ENCODE measurements at regions not wholly inside any gene's neighbourhood (a gene's known extent, or its start where the extent isn't known, plus 50 kb on each side); places are given as distances from the start of the nearest gene placed in this dataset.
A peak's percentile ranks its signal among the peaks of the same experiment; 100 is the strongest.
"Not testable (repeated sequence)": the region's sequence is repeated elsewhere in the genome, so short reads cannot be mapped to it uniquely, and the experiment has no call there.

DNA sequence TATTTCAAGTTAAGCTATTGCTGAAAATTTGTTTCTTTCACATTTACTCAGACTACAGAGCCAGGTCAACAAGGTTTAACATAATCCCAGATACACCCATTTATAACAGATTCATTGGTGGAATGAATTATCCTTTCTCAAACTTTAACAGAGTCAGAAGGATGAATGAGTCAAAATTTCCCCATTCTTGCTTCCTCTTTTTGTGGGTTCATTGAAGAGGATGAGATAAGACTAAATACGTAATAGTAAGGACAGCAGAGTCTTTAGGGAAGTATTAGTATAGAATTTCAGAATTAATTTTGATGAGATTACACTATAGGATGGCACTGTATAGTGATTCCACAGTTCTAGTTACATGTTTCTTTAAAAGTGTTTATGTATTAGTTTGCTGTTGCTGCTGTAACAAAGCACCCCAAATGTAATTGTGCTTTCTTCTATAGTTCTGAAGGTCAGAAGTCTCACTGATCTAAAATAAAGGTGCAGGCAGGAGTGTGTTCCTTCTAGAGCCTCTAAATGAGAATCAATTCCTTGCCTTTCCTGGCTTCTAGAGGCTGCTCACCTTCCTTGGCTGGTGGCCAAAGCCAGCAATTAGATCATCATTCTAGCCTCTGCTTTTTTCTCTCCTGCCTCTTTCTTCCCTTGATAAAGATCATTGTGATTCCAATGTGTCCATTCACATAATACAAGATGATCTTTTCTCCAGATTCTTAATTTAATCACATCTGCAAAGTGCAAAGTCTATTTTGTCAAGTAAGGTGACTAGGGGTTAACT is 309.3 kb upstream of the PIK3C3 start:
- TF ChIP-seq, protein P1, sequence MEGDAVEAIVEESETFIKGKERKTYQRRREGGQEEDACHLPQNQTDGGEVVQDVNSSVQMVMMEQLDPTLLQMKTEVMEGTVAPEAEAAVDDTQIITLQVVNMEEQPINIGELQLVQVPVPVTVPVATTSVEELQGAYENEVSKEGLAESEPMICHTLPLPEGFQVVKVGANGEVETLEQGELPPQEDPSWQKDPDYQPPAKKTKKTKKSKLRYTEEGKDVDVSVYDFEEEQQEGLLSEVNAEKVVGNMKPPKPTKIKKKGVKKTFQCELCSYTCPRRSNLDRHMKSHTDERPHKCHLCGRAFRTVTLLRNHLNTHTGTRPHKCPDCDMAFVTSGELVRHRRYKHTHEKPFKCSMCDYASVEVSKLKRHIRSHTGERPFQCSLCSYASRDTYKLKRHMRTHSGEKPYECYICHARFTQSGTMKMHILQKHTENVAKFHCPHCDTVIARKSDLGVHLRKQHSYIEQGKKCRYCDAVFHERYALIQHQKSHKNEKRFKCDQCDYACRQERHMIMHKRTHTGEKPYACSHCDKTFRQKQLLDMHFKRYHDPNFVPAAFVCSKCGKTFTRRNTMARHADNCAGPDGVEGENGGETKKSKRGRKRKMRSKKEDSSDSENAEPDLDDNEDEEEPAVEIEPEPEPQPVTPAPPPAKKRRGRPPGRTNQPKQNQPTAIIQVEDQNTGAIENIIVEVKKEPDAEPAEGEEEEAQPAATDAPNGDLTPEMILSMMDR (IDR thresholded peaks at IDR 0.05; ENCODE audit: insufficient read depth, low read depth, low read length) = no peak
- no peak overlapping the region for H3K4me3 ChIP-seq (ENCODE audit: low read depth, low read length)
- no peak for DNase-seq (ENCODE audit: low read depth)

DNA sequence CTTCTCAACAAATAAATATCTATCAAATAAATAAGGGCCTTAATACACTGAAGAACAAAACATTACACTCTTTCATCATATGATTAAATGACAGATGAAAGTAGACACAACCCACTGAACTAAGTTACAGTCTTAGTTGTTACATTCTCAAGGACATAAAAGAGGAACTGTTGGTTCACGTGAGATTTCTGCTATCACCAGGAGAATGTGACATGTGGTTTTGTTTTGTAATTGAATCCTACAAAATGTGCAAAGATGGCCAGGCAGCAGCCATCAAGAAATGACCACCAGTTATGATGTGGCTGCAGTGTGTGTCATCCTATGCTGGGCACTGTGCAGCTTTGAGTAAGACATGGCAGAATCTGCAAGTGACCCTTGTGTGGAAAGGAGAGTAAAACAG is 310.6 kb upstream of the PIK3C3 start:
- no peak overlapping the region for H3K4me3 ChIP-seq (ENCODE audit: low read depth, low read length)
- no peak for DNase-seq (ENCODE audit: low read depth)
- TF ChIP-seq, protein P1 (IDR thresholded peaks at IDR 0.05; ENCODE audit: insufficient read depth, low read depth, low read length) = no peak

DNA sequence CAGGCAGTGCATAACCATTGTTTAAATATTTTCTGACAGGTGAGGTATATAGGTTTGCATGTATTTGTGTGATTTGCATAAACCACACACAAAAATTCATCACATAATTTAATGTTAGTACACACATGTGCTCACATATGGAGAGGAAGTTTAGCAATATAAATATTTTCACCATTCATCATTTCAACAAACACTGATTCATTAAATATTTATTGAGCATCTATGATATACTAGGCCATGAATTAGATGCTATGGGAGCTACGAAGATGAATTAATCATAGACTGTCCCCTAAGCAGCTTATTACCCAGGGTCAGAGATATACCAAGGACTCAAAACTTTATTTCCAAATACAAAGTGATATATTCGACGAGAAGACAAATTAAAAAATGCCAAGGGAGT is 311.6 kb upstream of the PIK3C3 start:
- no peak for DNase-seq (ENCODE audit: low read depth)
- H3K4me3 ChIP-seq (ENCODE audit: low read depth, low read length) = no peak overlapping the region
- TF ChIP-seq, protein P1 (IDR thresholded peaks at IDR 0.05; ENCODE audit: insufficient read depth, low read depth, low read length) = no peak

DNA sequence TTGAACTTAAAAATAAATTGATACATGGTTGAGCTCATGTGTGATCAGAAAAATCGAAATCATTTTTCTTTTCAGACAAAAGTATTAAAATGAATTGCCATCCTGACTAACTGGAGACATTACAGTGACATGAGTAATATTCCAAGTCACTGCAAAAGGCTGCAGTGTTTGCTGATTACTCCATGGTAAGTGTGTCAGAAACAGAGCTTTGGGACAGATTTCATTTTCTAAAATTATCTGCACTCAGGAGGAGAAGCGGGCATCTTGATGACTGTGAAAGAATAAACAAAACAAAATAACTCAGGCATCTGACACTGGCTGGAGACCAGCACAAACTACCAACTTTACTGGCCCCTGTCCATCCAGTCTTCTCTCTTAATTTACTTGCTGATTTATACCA is 312.3 kb upstream of the PIK3C3 start:
- TF ChIP-seq, protein P1 (IDR thresholded peaks at IDR 0.05; ENCODE audit: insufficient read depth, low read depth, low read length) = no peak
- H3K4me3 ChIP-seq (ENCODE audit: low read depth, low read length) = no peak overlapping the region
- no peak for DNase-seq (ENCODE audit: low read depth)

DNA sequence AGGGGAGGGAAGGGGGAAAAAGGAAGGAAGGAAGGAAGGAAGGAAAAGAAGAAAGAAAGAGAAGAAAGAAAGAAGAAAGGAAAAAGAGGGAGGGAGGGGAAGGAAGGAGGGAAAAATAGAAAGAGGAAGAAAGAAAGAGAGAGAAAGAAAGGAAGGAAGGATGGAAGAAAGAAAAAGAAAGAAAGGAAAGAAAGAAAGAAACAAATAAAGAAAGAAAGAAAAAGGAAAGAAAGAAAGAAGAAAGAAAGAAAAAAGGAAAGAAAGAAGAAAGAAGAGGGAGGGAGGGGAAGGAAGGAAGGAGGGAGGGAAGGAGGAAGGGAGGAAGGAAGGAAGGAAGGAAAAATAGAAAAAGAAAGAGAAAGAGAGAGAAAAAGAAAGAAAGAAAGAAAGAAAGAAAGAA is 315.8 kb upstream of the PIK3C3 start:
- no peak for DNase-seq (ENCODE audit: low read depth)
- TF ChIP-seq, protein P1 (IDR thresholded peaks at IDR 0.05; ENCODE audit: insufficient read depth, low read depth, low read length) = no peak
- no peak overlapping the region for H3K4me3 ChIP-seq (ENCODE audit: low read depth, low read length)

DNA sequence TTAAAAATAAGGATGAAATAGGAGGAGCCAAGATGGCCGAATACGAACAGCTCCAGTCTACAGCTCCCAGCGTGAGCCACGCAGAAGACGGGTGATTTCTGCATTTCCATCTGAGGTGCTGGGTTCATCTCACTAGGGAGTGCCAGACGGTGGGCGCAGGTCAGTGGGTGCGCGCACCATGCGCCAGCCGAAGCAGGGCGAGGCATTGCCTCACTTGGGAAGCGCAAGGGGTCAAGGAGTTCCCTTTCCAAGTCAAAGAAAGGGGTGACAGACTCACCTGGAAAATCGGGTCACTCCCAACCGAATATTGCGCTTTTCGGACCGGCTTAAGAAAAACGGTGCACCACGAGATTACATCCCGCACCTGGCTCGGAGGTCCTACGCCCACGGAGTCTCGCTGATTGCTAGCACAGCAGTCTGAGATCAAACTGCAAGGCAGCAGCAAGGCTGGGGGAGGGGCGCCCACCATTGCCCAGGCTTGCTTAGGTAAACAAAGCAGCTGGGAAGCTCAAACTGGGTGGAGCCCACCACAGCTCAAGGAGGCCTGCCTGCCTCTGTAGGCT is 323.2 kb upstream of the PIK3C3 start:
- DNase-seq (ENCODE audit: low read depth) = not testable (repeated sequence)
- peak overlapping the region; percentile 55 for H3K4me3 ChIP-seq (ENCODE audit: low read depth, low read length)

DNA sequence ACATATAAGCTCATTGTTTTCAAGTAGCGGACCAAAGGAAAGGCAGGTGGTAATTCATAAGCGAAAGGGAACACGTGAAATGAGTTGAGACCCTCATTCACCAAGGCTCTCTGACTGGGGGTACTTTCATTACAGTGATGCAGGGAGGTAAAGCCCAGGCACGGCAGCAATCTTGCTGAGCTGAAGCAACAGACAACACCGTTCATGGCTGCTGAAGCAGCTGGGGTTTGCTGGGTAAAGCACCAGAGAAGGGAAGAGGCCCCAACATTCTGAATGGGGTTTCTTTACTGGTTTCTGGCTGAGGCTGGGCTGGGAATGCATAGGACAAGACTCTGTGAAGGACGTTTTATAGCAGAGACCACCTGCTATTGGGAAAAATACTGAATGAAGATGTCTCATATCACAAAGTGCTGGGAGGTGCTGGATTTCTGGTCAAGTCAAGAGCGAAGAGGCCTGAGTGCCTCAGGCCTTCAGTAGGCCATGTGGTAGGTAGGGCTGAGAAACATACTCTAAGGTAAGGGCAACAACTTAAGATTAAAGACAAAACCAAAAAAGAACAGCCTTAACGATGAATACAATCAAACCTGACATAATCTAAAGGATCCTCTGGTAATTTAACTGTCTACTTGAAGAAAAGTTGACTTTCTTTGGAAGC is 324.7 kb upstream of the PIK3C3 start:
- DNase-seq (ENCODE audit: low read depth) = no peak
- TF ChIP-seq, protein P1 (IDR thresholded peaks at IDR 0.05; ENCODE audit: insufficient read depth, low read depth, low read length) = no peak
- H3K4me3 ChIP-seq (ENCODE audit: low read depth, low read length) = no peak overlapping the region

Measured in fibroblast of villous mesenchyme (primary cell).